SIG-M5 treated with dmso at 0.1 percent for 504 hours (cell line): ENCODE measurements at regions not wholly inside any gene's neighbourhood (a gene's known extent, or its start where the extent isn't known, plus 50 kb on each side); places are given as distances from the start of the nearest gene placed in this dataset.

Source experiments
- DNase-seq: peaks from one replicate; lab custom pipeline; 2025; ENCODE audit not compliant: unreplicated experiment; lab: John Stamatoyannopoulos, UW

DNA sequence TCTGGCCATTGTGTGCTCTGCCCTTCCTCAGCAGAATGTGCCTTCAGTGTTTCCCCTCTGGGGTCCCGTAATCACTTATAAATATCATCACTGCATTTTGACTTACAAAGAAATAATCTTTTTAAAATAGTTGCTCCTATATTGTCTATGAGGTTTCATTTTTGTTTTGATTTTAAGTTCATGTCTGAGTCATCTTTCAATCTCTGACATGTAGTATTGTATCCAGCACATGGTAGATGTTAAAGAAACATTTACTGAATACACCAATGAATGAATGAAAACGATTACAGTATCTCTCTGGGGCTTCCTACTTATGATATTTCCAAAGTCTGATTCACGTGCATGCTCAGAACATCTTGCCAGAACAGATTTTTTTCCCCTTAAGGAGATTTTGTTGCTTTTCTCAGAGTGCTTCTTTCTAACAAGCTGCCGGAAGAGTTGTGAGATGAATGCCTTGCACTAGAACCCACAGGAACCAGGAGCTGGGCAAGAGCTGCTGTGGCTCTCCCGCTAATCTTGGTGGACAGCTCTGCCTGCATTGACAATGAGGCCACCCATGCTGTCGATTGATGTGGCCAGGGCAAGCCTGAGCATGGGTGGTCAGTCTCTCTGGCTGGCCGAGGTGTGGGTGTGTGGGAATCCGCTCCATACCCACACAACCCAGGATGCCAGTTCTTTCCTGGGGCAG is 199.4 kb downstream of the CYRIA start:
- no peak for DNase-seq

DNA sequence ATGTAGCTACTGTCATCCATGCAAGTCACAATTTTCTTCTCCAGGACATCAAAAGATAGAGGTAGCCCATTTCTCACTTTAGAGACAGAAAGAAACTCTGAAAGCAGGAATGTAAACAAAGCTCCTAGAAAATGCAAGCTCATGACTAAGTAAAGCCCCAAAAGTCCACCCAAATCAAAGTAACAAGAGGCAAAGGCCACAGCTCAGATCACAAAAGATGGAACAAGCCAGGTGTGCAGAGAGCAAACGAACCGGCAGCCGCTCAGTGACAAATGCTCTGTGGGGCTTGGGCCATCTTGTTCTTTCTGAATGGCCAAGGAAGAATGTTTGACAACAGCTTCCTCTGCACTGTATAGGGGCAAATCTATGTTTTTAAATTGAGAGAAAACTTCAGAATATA is 201.0 kb downstream of the CYRIA start:
- no peak for DNase-seq

DNA sequence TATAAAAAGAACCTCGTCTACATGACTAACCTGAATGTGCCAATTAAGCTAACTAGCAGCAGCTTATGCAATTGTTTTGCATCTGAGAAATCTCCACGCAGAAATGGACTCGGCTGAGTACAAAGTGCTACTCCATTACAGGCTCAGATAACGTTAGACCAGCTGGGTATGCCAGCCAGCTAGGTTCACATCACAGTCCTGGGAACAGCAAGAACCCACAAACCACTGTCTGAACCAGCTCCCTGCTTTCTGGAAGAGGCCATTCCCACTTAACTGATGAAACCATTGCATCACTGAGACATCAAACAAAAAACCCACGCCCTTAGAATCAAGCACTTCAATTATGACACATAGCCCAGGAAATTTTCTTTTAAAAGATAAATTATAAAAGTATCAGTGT is 202.7 kb downstream of the CYRIA start:
- DNase-seq = no peak

DNA sequence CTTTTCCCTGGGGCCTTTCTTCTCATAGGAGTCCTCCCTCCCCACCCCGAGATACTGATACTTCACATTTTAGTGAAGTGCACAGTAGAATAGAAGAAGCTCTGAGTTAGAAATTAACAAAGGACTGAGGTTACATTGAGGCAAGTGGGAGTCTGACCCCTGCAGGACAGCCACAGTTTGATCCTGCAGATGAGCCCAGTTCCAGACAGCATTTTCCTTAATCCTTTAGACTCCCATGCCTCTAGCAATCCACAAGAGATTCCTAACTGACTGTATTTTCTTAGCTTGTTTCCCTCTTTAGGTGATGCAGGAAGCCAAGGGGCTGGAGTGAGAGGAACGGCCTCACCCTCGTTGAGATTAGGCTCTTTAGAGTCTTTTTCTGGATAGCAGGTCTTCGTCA is 204.0 kb downstream of the CYRIA start:
- DNase-seq = no peak

DNA sequence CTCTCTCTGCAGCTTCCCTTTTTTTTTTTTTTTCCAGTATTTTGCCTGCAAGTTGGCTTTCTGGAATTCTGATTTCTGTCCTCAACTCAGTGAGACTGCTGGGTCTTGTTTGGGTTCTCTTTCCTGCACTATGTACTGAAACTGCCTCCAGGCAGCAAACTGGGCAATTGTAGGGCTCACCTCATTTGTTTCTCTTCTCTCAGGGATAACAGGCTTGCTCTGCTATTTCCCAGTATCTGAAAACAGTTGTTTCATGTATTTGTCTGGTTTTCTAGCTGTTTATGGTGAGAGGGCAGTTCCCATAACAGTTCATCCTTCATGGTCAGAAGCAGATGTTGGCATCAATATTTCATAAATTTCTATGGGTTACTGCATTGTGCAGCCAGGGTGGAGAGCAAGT is 206.0 kb downstream of the CYRIA start:
- no peak for DNase-seq

DNA sequence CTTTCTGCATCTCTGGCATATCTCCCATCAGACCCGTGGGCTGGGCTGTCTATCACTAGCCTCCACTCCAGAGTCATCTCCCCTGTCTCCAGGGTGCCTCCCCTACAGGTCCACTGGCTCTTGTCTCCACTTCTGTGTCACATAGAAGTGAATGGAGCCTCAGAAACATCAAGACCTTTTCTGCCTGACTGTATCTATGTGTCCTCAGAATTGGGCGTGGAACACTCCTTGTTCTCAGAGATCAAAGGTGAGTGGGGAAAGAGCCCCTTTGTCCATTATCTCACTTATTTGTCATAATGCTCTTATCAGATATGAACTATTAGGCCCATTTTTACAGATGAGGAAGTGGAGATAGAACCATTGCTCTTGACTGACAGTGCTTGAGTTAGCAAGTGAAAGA is 211.0 kb downstream of the CYRIA start:
- DNase-seq = no peak

DNA sequence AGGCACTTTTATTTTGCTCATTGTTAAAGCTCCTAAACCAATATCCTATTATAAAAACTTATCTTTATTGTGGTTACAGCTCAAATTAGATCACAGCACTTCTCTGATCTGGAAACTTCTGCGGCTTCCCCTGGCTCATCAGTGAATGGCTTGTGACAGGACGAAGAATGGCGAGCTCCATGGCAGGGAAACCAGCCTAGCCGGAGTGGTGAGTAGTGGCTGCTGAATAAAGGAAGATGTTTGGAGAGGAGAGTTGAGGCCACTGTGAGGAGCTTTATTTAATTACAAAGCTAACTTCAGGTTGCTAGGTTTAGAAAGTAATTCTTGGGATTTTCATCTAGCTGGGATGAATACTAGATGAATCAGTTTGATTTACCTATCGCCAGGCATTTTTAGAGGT is 213.5 kb downstream of the CYRIA start:
- no peak for DNase-seq

DNA sequence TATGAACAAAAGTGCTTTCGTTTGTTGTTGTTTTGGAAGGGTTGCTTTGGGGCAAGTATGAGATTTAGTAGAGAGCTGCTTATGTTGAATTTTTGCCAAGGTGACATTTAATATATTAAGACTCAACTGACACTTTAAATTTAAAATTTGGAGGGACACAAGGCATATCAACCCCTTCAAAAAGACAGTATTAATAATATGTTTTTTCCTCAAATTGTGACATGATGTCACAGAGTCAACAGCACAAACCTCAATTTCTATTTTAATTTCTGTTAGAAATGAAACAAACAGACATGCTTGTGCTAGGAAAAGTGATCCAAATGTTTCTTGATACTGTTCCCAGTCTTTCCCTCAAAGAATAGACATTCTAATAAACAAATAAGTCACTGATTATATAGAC is 218.9 kb downstream of the CYRIA start:
- no peak for DNase-seq

DNA sequence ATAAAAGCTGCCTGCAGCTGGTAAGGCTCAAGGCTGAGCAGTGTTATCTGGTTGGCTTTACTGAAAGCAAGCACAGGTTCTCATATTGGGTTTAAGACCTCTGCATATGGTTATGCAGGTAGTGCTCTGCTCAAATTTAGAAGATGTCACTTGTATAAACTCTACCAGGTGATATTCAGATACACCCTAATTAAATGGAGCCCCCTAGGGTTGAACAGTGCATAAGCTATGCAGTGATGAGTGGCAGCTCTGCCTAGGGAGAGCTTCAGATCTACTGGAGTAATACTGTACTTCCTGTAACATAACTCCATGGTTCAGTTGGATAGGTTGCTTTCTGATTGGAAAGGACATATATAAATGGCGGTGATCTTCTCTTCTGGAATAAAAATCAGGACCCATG is 222.7 kb downstream of the CYRIA start:
- DNase-seq = no peak

DNA sequence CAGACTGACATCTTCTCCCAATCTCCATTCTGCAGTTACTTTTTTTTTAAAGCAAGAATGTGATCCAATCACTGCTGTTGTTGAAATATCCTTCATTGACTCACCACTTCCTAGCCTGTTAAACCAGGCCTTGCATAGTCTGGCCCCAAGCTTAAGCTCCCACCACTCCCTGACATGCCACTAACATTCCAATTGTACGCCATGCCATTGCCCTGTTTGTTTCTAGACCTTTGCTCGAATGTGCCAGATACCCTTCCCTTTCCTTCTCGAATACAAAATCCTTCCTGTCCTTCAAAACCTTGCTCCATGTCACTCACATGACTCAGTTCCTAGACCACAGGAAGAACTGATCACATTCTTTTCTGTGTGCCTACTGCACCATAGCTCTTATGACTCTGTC is 224.2 kb downstream of the CYRIA start:
- DNase-seq = no peak

DNA sequence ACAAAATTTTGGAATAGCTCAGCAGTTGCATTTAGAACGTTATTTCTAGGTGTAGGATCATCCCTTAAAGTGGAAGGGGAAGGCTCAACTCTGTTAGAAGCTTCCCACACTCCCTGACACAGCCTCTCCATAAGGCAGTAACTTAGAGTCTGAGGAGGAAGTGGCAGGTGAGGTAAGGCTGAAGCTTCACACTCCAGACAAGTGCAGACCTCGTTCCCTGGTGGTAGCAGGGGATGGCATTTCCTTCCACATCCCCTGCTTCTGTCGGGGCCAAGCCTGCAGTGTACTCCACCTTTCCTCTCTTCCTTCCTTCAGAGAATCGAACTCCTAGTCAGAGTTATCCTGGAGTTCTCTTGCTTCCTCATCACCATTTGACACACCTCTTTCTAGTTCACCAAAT is 224.7 kb downstream of the CYRIA start:
- DNase-seq = no peak

DNA sequence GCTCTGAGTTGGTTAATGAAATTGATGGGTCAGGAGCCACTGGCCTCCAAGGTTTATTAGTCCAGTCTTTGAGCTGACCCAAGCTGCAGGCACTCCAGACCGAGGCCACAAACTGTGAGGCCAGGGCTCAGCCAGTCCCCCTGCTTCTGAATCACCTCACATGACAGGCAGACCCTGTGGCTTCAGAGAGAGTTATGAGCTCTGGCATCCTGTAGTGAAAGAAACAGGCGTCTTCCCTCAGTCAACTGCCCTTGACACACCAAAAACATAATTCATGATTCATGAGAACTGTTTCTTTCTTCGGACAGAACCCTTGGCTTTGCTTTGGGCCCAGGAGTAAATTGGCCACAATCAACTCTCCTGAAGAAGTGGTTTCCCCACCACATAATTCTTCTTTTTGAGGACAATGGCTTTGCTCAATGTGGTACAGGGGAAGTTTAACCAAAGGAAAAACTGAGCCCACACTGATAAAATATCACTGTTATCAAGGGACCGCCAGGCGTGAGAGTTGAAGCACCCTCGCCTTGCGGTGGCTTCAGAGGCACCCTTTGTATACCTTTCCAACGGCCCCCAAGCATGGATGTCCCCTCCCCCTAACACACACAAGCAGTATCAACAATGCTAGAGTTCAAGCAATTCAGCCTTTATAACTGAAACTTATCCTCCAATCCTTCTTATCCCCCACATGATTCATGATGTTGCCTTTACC is 226.9 kb downstream of the CYRIA start:
- DNase-seq = no peak

DNA sequence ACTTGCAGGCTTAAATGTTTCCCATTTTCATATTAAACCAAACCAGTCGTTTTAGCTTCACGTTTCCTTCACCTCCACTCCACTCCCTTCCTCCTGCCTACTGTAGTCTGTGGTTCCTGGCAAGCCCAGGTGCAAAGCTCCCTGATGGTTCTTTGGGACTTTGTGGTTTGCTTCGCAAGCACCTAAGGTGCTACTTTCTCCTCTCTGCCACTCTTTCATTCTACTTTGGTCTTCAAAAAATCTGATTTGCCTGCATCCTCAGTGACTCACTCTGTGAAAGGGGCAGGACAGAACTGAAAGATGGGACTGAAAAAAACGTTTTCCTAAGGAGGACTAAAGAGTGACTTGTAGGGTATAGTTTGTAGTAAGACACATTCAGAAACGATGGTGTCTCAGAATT is 228.4 kb downstream of the CYRIA start:
- DNase-seq = no peak

DNA sequence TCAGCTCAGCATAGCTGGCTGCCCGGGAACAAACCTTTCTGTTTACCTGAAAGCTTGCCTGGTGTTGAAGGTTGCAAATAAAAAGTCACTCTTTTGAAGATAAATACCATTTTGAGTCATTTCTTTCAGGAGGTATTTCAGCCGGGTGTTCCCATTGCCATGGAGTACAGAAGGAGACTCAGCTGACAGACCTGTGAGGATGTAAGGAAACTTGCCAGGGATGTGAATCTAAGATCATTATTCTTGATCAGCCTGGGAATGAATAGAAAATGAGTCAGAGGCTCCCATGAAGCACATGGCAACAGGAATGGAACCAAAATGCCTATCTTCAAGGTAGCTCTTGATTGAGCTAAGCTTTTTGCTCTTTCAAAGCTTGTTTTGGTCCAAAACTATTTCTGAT is 231.2 kb downstream of the CYRIA start:
- DNase-seq = no peak

DNA sequence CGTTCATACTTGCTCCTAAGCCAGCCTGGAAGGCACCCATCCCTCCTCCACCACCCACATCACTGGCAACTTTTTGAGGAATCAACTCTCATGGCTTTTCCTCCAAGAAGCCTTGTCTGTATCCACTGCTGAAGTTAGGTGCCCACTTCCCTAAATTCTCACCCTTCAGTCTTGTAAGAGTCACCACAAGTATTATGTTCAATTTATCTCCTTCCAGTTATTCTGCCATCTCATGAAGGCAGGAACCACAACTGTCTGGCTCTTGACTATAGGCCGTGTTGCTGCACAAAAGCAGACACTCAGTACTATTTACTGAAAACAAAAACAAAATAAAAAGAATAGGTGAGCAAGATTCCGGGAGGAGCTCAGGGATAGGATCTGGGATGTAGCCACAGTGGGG is 234.8 kb downstream of the CYRIA start:
- no peak for DNase-seq

DNA sequence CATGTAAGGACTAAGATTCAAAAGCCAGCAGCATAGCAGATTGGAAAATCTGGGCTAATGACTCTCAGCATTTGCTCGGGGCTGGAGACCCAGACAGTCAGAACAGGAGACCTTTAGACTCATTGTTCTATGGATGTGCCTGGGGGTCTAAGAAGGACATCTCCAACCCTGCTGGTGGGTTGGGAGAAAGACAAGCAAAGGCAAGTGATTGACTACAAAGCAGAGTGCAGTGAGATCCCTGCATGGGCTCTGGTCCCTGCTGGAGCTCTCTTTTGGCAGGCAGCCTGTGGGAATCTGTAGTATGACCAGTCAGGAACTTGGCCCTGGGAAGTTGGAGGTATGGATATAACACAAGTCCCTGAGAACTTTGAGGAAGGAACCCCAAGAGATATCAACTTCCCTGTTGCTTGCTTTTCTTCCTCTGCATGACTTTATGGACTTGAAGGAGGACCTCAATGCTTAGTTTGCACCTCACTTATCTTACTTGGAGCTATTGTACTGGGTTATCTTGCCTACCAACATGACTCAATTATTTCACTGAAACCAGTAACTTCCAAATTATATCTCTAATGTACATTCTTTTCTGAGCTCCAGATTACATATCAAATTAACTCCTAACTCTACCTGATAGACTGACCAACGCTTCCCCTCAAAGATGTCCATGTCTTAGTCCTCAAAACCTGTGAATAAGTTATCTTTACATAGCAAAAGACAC is 236.0 kb downstream of the CYRIA start:
- no peak for DNase-seq

DNA sequence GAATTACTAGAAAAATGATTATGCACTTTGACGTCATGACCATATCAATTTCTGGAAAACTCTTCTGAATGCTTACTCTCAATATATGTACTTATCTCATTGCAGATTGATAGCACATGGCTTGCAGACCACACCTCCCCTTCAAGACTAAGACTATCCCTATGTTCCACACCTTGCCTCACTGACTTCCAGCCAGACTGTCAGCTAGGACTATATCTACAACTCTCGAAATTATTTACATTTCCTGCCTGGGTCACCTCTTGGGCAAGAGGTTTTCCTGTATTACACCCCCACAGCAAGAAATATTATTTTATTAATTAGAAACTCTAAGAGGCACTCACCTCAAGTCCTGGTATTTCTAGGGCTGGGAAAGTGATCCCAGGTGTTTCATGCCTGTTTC is 236.6 kb downstream of the CYRIA start:
- no peak for DNase-seq

DNA sequence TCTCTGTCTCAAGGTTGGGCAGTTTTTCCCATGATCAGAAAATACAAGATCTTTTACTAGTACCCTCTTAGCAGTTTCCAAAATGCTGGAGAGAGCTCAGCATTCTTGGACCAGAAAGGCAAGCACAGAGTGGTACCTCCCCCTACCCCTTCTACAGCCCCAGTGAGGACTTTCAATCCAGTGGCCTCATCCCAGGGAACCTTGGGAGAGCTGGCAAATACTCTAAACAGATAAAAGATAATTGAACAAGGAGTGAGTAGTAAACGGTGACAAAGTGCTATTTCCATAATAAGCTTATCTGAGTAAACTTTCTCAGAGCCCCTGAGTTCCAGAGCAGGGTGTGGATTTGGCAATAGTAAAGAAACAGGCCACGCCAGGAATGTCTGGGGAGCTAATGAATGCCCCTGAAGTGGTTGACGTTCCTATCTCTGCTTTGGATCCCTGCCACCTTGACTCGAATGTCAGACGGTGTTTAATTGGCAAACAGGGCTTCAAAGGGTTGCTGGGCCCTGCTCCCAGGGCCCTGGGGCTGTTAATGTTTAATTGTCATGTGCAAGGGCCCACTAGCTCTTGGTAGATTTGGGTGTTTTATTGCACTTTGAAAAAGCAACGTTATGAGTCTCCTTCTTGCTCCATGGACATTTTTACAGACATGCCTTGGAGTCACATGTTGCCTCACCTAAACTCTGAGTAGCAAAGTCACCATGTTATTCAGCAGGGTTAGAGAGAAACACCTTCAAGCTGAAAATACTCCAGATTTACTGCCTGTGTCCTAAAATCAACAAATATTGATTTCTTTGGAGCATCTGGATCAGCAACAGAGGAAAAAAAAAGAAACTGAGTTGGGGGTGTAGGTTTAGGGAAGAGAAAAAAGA is 239.9 kb downstream of the CYRIA start:
- peak; percentile 1 for DNase-seq

DNA sequence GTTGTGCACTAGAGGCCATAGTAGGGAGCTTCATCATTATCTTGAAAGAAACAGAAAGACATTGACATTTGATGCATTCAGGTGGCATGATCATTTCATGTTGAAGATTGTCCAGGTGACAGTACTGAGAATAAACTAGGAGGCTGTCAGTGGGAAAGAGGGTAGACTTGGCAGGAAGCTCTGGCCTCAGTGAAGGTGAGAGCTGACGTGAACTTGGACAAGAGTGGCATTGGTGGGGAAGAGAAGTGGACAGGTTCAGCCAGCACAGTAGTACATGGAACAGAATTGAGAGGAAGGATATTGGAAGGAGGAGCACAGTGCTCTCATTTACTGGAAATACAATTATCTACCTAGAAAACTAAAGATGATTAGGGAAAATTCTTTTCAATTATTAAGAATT is 245.2 kb downstream of the CYRIA start:
- DNase-seq = no peak

DNA sequence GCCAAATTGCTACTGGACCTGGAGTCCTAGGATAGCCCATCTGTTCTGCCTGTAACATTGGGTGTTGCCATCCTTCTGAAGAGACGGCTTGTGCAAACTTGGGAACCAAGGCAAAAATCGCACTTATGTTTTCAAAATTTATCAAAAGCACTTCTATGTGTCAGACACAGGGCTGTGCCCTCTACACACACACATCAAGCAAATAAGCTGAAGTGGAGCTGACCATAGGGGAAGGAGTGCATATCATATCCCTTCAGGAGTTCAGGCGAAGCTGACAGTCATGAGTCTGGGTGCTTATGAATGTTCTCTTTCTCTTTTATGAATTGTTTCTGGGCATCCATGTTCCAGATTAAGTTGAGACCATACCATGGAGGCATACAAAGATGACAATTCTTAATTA is 247.9 kb downstream of the CYRIA start:
- DNase-seq = no peak

DNA sequence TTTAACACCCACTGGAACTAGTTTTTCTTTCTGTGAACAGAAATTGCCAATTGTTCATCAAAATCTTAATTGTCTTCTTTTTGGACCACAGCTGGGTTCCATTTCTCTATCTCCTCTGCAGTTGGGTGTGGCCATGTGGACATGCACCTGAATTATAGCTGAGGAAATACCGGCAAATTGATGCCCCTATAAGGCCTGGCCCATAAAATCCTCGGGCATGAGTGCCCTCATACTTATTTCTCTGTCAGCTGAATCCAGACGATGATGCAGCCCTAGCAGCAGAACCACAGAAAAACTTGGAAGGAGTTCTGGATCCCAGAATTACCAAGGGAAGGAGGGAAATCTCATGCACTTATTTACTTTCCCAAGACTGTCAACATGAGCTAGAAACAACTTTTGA is 249.0 kb downstream of the CYRIA start:
- DNase-seq = no peak
